ENCODE measurements at regions not wholly inside any gene's neighbourhood (a gene's known extent, or its start where the extent isn't known, plus 50 kb on each side); places are given as distances from the start of the nearest gene placed in this dataset.

- no peaks in the 10 kb centered on the region for H4K20me1 ChIP-seq (ENCODE audit: control insufficient read depth, extremely low read depth, insufficient read depth, low read length)
These were observed 736.8 kb downstream of the MCTP2 start for GRCh38 chr15:94968133-94968532.

GRCh38 chr15:94970096-94970495, 738.7 kb downstream of the MCTP2 start:
- Histone ChIP-seq H3K9me3 (ENCODE audit: control insufficient read depth, low read depth, low read length) (no peaks in the 10 kb centered on the region), H3K4me3 (ENCODE audit: control insufficient read depth in 2 of 3, extremely low read depth in 1 of 3, insufficient read depth in 2 of 3, low read depth in 1 of 3, low read length in 3 of 3) (no peak overlapping the region), H3K36me3 (ENCODE audit: control insufficient read depth in 2 of 2, extremely low read depth in 1 of 2, insufficient read depth in 2 of 2, low read length in 2 of 2) (no peaks in the 10 kb centered on the region), H4K20me1 (ENCODE audit: control insufficient read depth, extremely low read depth, insufficient read depth, low read length) (no peaks in the 10 kb centered on the region), H3K27me3 (ENCODE audit: control insufficient read depth, extremely low read depth, insufficient read depth, low read length) (no peaks in the 10 kb centered on the region), H3K4me2 (ENCODE audit: control insufficient read depth, extremely low read depth, insufficient read depth, low read depth, low read length) (no peak overlapping the region), H3K9me1 (ENCODE audit: control insufficient read depth, extremely low read depth, insufficient read depth, low read length) (no peaks in the 10 kb centered on the region), H3K27ac (ENCODE audit: control insufficient read depth, insufficient read depth, low read length) (no peak overlapping the region), H3K79me2 (ENCODE audit: control insufficient read depth, insufficient read depth, low read length) (no peaks in the 10 kb centered on the region), H3K9ac (ENCODE audit: control insufficient read depth, extremely low read depth, insufficient read depth, low read length) (no peak overlapping the region), H3K4me1 (ENCODE audit: control insufficient read depth, extremely low read depth, insufficient read depth, low read length) (no peaks in the 10 kb centered on the region), H2AFZ (ENCODE audit: control insufficient read depth, low read length) (no peak overlapping the region)
- DNase-seq (ENCODE audit: low read depth, low spot score), result no peak
- dilution Hi-C loops (cut with MboI; ENCODE audit: extremely low pct_ligation_motif_present, low sequenced_read_pairs), result no loop called here
- TF ChIP-seq EZH2 (IDR thresholded peaks at IDR 0.05; ENCODE audit: low read length) (no peak), CTCF (optimal IDR thresholded peaks at IDR 0.05 in 1 of 3, IDR thresholded peaks at IDR 0.05 in 1 of 3, conservative IDR thresholded peaks at IDR 0.05 in 1 of 3; ENCODE audit: extremely low read depth in 1 of 3, insufficient read depth in 2 of 3, low read length in 3 of 3) (no peak)
- FAIRE-seq, result no peak

More at GRCh38 chr15:94968133-94968532, 736.8 kb downstream of the MCTP2 start:
- no peaks in the 10 kb centered on the region for H3K9me1 ChIP-seq (ENCODE audit: control insufficient read depth, extremely low read depth, insufficient read depth, low read length)
- DNase-seq (ENCODE audit: low read depth, low spot score) (no peak), FAIRE-seq (no peak)
- no peak overlapping the region for H3K4me2 ChIP-seq (ENCODE audit: control insufficient read depth, extremely low read depth, insufficient read depth, low read depth, low read length)
- H3K4me1 ChIP-seq (ENCODE audit: control insufficient read depth, extremely low read depth, insufficient read depth, low read length), result no peaks in the 10 kb centered on the region
- no peaks in the 10 kb centered on the region for H3K9me3 ChIP-seq (ENCODE audit: control insufficient read depth, low read depth, low read length)
- no peak overlapping the region for H3K27ac ChIP-seq (ENCODE audit: control insufficient read depth, insufficient read depth, low read length)
- H3K27me3 ChIP-seq (ENCODE audit: control insufficient read depth, extremely low read depth, insufficient read depth, low read length), result no peaks in the 10 kb centered on the region
- no peaks in the 10 kb centered on the region for H3K36me3 ChIP-seq (ENCODE audit: control insufficient read depth in 2 of 2, extremely low read depth in 1 of 2, insufficient read depth in 2 of 2, low read length in 2 of 2)
- H3K9ac ChIP-seq (ENCODE audit: control insufficient read depth, extremely low read depth, insufficient read depth, low read length), result no peak overlapping the region
- dilution Hi-C loops (cut with MboI; ENCODE audit: extremely low pct_ligation_motif_present, low sequenced_read_pairs), result no loop called here
- H3K4me3 ChIP-seq (ENCODE audit: control insufficient read depth in 2 of 3, extremely low read depth in 1 of 3, insufficient read depth in 2 of 3, low read depth in 1 of 3, low read length in 3 of 3), result no peak overlapping the region
- H2AFZ ChIP-seq (ENCODE audit: control insufficient read depth, low read length), result no peak overlapping the region
- no peaks in the 10 kb centered on the region for H3K79me2 ChIP-seq (ENCODE audit: control insufficient read depth, insufficient read depth, low read length)
- TF ChIP-seq CTCF (optimal IDR thresholded peaks at IDR 0.05 in 1 of 3, IDR thresholded peaks at IDR 0.05 in 1 of 3, conservative IDR thresholded peaks at IDR 0.05 in 1 of 3; ENCODE audit: extremely low read depth in 1 of 3, insufficient read depth in 2 of 3, low read length in 3 of 3), result no peak
- no peak for TF ChIP-seq EZH2 (IDR thresholded peaks at IDR 0.05; ENCODE audit: low read length)

All from keratinocyte (primary cell).